Stimulated activated CD4-positive, alpha-beta T cell treated with anti-CD3 and anti-CD28 coated beads, Interleukin-4, amount 100 ng/mL, for 24 hours (primary cell): ENCODE measurements at regions not wholly inside any gene's neighbourhood (a gene's known extent, or its start where the extent isn't known, plus 50 kb on each side); places are given as distances from the start of the nearest gene placed in this dataset.
"Not testable (repeated sequence)": the region's sequence is repeated elsewhere in the genome, so short reads cannot be mapped to it uniquely, and the experiment has no call there.

Experiments used
- DNase-seq: peaks from one replicate; pipeline ENCODE4 v3.0.0-alpha.2; 2020

DNA sequence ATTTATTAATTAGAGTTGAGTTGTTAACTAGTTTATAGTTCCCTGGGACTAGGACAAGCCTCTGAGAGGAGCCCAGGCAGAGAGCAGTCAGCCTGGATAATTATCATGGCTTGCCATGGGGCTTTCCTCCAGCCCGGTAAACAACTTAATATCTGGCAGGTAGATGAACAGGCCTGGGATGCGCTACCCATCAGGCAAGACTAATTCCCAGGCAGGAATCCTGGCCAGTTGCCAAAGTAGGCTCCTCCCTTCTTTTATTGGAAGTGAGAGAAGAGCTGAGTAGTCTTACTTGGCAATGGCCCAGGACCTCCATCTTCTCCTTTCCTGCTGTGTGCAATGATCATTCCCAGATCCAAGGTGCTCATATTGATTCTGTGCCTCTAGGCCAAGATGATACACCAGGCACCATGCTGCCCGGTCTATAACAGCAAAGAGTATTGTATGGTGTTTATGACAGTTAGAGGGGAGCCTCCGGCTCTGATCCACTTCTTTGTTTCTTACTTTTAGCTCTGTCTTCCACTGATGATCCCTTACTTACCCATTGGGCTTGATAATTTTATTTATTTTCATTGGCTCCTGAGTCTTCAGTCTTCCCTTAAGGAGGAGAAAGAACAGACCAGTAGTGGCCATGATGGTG, 408.7 kb downstream of the REEP3 start:
- DNase-seq: no peak

DNA sequence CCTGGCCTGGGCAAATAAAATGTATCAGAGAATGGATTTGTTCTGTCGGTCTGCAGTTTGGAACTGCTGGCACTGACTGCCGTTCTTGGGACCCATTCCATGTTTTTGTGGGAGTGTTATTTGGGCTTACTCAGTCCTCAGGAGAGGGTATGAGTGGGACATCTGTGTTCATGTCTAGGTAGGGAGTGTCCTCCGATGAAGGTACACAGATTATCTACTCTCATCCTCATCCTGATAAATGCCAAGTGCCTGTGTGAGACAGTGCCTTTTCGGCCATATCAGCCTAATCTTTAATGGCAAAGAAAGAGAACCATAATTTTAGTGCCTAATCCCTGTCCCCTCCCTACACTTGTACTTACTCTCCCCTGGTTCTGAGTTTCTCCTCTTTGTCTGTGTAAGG, 409.4 kb downstream of the REEP3 start:
- DNase-seq: no peak

DNA sequence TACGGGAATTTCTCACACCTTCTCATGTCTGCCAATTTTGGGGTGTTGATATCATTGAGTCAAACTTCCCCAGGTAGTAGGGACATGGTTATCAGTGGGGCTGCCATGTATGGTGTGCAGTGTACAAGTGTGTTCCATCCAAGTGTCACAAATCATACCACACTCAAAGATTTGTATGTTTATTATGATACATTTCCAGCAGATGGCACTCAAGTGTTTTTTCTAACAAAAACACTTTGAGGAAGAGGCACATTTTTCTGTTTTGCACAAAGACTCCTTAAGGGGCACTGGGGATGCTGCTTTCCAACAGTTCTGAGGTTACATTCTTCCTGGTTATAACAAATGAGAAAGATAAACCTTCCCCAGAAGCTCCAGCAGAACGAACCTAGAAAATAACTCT, 414.5 kb downstream of the REEP3 start:
- no peak for DNase-seq

DNA sequence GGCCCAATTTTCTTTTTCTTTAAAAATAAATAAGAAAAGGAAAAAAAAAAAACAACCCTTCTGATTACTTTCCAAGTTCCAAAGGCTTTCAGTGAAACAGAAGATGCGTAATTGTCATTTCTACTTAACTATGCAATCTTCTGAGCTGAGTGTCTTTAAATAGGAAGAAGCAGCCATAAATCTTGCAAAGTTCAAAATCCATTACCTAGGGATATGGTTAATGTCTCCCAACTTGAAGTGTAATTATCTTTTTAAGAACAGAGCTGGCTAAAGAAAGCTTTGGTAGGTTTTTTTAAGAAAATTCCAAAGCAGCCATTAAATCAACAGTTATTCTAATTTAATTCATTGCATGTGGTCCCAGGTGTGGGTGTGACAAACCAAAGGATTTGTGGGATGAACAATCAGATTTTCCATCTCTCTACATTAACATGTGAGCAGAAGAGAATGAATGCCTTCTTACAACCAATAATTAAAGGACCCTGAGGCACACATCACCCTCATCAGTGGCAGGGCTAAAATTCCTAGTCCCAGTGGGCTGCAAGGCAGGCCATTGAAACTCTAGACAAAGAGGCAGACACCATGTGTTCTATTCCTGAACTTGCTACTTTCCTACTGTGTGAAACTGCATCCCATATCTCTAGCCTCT, 419.2 kb downstream of the REEP3 start:
- DNase-seq: no peak

DNA sequence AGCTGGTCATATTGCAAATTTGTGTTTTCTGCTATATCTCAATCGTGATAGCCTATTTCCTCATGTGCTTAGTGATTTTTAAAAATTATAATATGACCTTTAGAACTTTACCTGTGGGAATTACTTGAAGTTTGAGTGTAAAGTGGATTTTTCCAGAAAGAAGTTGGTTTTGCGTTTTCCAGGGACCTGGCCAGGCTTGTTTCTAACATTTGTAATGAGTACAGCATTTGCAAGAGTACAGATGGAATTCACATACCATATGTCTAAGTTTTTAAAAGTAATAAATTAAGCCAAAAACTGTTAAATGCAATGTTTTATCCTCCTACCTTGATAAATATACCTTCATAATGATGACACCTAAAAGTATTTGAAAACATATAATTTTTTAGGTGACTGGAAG, 443.2 kb downstream of the REEP3 start:
- no peak for DNase-seq

DNA sequence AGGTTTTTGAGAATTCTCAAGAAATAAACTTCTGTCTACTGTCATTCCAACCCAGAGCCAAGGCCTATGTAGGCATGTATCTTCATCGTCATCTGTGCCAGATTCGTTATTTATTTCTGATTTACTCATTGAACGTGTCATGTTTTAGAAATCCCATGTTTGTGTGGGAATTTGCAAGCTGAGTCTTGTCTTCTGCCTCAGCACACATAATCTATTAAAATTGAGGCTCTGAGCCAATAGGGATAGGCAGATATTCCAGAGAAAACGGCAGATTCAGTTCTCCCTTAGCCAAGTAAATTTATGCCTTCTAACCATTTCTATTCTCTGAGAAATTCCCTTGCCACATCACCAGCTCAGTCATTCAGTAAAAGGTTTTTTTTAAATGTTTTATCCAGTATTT, 444.6 kb downstream of the REEP3 start:
- no peak for DNase-seq

DNA sequence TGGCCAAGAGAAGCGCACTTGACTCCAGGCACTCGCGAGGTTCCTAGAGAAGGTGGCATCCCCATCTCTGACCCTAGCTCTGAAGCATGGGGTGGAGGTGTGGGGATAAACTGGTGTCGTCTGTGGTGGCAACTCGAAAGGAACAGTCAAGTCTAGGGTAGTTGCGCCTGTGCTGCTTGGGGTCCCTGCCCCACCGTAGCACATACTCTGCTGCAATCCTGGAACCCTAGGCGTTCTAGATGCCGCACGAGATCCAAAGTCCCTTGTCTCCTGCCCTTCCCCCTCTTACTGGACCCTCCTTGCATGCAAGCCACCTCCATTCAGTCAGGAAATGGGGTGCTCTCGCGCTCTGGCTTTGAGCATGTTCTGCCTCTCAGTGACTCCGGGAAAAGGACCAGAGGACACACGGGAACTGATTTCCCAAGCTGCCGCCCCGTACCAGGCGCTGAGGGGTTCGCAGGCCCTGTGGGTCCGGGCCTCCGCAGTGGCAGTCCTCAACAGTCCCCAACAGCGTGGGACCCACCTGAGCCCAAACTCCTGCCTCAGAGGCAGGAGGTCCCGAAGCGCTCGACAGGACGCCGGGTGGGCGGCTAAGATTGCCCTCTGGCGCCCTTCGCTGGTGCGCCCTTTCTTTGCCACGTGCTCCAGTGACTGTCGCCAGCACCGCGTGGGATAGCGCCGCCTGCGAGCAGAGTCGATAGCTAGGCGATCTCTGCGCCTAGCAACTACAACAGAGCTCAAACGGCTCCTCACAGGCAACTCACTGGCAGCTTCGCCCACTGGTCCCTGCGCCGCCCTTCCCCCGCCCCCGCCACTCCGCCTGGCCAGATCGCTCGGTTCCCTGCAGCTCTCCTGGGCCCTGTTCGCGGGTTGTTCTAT, 452.0 kb downstream of the REEP3 start:
- DNase-seq: no peak

DNA sequence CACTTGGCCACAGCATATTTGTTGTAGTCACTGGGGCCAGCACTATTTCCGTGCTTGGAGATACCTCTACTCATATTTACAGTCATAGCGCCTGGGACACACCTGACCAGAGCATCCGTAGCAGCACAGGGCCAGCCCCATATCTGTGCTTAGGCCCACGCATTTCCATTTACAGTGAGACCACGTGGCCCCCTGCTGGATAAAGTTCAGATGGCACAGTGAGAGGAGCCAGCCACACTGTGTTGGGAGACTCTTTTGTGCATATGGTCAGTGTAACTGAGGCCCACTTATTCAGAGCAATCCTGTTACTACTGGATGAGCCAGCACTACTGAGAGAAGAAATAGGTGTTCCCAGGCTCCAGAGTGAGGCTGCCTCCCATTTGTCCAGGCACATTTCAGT, 455.3 kb downstream of the REEP3 start:
- DNase-seq: peak; percentile 20

DNA sequence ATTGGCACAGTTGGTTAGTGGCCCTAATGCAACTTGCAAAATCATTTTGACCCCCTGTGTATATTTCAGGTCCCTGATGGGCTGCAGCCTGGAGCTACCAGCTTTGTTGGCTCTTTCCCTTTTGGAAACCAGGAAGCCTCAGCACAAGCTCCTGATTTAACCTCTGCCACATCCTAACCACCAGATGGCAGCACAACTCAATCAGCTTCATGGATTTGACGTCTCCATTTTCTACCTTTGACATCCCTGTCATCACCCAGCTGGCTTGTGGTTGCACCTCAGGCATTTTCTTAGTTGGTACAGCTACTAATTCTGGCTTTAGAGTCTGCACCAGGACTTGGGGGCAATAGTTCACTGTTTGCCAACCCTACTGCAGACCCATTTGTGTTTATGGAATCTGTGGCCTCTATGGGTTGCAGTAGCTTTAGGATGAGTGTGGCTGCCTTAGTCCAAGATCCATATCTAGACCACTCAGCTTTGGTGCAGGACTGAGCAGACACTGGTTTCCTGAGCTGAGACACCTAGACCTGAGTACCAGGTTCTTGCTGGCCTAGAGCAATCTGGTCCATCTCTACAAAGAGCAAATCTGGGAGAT, 456.2 kb downstream of the REEP3 start:
- peak; percentile 7 for DNase-seq

DNA sequence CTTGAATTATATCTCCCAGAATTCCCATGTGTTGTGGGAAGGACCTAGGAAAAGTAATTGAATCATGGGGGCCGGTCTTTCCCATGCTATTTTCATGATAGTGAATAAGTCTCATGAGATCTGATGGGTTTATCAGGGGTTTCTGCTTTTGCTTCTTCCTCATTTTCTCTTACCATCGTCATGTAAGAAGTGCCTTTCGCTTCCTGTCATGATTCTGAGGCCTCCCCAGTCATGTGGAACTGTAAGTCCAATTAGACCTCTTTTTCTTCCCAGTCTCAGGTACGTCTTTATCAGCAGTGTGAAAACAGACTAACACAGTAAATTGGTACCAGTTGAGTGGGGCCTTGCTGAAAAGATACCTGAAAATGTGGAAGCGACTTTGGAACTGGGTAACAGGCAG, 459.7 kb downstream of the REEP3 start:
- DNase-seq: not testable (repeated sequence)

DNA sequence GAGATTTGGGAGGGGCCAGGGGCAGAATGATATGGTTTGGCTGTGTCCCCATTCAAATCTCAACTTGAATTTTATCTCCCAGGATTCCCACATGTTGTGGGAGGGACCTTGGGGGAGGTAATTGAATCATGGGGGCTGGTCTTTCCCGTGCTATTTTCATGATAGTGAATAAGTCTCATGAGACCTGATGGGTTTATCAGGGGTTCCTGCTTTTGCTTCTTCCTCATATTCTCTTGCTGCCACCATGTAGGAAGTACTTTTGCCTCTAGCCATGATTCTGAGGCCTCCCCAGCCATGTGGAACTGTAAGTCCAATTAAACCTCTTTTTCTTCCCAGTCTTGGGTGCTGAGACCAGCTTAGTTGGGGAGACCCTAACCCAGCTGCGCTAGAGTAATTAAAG, 462.9 kb downstream of the REEP3 start:
- not testable (repeated sequence) for DNase-seq

DNA sequence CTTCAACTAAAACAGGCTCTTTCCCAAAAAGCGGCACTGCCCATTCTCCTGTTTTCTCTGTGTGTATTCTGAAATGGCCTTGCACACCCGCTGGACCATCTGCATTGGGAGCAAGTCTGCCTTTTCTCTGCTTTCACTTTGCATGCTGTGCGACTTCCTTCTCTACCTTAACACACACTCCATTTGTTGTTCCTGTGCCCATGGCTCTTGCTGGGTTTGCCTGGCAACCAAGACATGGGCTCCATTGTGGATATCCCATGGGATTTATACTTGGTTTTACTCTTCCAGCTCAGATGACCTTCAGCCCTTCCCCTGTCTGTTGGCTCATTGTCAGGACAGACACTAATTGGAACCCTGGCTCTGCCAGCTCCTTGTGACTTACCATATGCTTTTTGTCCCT, 465.3 kb downstream of the REEP3 start:
- DNase-seq: no peak

DNA sequence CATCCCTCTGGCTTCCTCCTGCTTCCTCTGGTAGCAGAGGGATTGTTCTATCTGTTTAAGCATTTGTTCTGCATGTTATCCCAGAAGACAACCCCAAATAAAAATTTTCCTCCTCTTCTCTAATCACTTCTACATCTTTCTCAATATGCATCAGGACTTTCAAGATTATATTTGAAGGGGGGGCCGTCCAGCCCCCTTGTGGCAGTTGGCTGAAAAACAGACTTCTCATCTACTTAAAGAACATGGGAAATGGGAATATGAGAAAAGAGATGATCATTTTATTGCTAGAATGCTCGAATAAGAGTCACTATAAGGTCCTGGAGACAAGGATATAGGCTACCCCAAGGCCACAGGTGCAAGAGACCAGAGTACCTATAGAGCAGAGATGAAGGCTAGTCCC, 466.0 kb downstream of the REEP3 start:
- no peak for DNase-seq

DNA sequence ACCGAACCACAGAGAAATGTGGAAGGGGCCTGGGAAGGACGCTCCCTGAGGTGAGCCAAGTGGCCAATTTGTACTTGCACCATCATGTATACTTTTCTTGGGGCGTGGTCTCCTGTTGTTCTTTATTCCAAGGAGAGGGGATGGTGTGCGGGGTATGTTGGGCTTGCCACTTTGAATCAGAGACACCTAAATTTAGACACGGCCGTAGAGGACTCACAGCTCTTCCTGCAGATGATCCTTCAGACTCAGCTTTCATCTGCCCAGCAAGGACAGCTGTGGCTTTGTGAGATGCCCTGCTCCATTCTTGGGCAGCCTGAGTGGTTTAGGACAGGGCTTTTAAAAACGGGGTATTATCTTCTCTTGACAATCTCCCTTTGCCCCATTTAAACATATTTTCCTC, 473.2 kb downstream of the REEP3 start:
- no peak for DNase-seq

DNA sequence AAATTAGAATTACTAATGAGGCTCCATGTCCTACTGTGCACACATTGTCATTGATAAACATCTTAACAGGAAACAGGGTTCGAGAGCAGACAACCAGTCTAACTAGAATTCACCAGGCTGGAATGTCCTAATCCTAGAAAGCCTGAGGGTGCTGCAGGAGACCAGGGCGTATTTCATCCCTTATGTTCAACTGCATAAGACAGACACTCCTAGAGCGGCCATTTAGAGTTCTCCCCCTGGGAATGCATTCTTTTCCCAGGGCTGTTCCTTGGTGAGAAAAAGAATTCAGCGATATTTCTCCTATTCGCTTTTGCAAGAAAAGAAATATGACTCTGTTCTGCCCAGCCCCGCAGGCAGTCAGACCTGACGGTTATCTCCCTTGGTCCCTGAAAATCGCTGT, 486.0 kb downstream of the REEP3 start:
- no peak for DNase-seq

DNA sequence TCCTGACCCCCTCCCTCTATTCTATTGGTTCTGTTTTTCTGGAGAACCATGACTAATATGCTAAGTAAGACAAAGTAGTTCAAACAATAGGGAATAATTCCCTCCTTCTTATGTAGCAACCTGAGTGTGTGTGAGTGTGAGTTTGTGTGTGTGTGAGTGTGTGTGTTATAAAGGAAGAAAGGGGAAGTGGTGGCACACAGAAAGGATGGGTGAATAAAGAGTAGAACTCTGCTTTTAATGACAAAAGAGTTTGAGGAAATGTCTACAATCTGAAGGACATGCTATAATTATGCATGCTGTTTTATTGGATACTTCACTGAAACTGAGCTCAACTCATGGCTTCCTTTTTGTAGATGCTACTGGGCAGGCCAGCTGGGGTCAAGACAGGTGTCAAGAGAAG, 489.5 kb downstream of the REEP3 start:
- DNase-seq: no peak

DNA sequence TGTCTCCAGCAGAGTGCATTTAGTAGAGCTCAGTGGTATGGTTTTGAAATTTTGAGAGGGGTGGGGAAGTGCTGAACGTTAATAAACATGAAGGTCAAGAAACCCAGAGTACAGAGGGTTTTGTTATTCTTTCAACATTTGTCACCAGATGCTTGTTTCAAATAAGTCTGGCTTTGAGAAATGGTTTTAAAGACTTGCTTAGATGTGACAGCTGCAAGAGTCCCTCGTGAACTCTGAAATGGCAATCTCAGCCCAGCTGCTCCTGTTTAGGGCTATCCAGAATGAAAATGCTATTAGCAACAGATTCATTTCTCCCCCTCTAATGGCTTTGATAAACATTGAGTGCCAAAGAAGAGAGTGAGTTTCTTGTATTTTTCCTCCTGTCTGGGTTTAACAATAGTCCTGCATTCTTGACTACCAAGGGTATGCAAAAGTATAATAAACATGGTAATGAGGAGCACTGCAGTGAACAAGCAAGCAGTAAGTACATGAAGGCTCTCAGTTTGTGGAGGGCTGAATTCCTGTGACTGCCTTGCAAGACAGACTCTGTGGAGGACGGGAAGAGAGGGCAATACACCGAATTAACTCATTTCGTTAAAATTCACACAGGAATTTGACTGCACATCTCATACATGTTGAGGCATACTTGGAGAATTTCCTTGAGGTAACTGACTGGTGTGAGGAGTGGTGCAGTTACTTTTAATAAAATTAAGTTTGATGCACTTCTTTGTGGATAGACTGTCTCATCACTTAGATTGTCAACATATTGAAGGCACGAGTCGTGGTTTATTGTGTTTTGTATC, 490.9 kb downstream of the REEP3 start:
- no peak for DNase-seq

DNA sequence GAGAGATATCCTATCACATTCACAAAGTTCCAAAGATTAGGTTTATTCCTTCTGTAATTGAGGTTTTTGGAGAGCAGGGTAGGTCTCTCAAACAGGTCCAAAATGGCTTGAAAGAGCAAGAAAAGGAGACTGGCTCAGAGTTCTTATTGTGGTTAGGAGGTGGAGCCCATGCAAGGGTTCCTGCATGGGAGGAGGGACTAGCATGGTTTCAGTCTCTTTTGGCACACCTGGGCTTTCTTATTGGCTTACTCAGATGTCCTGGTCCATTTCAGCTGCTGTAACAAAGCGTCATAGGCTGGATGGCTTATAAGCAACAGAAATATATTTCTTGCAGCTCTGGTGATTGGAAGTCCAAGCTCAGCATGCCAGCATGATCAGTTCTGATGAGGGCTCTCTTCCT, 493.1 kb downstream of the REEP3 start:
- no peak for DNase-seq

DNA sequence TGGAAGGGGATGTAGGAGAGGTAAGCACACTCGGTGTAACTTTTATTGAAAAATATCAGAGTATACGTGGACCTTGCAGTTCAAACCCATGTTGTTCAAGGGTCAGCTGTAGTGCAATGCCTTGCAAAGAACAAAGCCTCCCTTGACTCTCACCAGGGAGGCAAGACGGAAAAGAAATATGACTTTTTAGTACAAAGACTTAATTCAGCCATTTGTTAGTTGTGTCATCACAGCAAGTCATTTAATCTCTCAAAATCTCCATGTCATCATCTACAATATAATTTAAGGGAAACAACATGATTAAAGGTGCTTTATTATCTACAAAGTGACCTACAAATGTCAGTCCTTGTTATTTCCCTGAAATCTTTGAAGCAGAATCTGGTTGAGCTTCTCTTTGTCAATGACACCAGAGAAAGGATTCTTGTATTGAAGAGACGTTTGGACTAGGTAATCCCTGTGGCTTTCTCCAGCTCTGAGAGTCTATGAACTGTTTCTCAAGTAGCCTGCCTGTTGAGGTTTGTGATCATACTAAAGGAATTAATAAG, 502.8 kb downstream of the REEP3 start:
- no peak for DNase-seq

DNA sequence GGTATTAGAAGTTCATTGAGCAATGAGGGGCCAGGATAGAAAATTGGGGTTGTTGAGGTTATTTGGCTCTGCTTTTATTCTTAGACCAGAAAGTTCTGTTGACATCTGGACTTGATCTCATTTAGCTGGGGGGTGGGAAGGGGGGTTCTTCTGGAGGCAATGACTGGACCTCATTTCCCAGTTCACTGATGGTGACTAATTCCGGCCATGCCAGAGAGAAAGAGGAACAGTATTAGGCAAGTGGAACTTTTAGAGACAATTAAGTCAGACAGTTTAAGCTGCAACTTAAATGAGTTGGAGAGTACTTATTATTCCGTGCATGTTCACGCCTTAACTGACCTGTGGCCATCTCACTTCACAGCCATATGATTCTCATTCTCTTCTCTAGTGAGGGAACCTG, 512.5 kb downstream of the REEP3 start:
- no peak for DNase-seq

DNA sequence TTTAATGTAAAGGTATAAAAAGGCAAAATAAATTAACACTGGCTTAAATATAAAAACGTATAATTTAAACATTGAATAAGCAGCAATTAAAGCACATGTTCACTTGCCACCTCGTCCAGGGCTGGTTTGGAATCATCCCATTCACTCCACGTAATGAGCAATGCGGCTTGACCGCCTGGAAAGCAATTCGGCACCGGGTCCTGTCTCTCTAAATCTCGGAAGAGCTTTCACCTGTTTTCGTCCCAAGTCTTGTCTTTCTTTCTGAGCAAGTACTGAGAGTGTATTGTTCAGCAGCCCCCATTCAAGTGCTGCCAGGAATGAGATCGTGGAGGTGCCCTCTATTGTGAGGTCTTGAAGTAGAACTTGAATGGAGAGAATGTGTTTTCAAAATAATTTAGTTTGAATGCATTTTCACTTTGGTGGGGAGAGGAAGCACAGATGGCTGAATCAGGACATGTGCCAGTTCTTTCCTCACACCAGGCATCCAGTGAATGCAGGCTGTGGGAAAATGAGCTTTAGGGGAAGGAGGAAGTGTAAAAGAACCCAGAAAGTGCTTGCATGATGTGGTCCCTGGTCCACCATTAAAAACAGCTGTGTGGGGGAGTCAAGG, 515.2 kb downstream of the REEP3 start:
- no peak for DNase-seq

DNA sequence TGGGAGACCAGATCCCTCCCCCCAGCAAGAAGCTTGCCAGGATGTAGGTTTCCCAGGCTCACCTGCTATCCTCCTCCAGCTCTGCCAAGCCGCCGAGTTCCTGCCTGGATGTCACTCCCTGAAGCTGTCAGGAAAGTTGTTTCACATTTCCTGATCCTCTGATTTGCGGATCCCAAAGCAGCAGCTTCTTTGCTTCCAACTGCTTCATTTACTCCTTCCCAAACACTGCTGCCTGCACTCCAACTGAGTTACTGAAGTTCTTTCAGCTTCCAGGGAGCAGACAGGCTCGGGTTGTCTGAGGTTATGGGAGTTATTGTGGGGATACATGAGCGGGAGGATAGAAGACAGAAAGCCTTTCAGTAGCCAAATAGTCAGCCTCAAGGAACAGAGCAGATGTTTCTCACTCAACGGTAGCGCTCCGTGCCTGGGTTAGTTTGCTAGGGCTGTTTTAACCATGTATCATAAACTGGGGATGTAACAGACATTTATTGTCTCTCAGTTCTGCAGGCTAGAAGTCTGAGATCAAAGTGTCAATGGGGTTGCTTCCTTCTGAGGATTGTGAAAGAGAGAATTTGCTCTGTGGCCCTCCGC, 516.0 kb downstream of the REEP3 start:
- no peak for DNase-seq
